Right forelimb (tissue), 1 donor: ENCODE measurements at regions not wholly inside any gene's neighbourhood (a gene's known extent, or its start where the extent isn't known, plus 50 kb on each side); places are given as distances from the start of the nearest gene placed in this dataset.
"Not testable (repeated sequence)": the region's sequence is repeated elsewhere in the genome, so short reads cannot be mapped to it uniquely, and the experiment has no call there.

Source experiments
- DNase-seq: peaks from one replicate; pipeline ENCODE4 v3.0.0-alpha.2; 2018

- no peak for DNase-seq
These were observed 80.0 kb downstream of the METRNL start for GRCh38 chr17:83159204-83160049.

GRCh38 chr17:83160443-83161297 lies 81.3 kb downstream of the METRNL start:
- peak; percentile 41 for DNase-seq

- peak; percentile 62 for DNase-seq
These were observed 82.1 kb downstream of the METRNL start for GRCh38 chr17:83161298-83162034.

- DNase-seq: no peak
These were observed 82.8 kb downstream of the METRNL start for GRCh38 chr17:83162035-83162745.

GRCh38 chr17:83164490-83164889 lies 85.1 kb downstream of the METRNL start:
- DNase-seq: no peak

- no peak for DNase-seq
These were observed 91.3 kb downstream of the METRNL start for GRCh38 chr17:83170571-83171260.

GRCh38 chr17:83171661-83172060 lies 92.3 kb downstream of the METRNL start:
- peak; percentile 39 for DNase-seq

GRCh38 chr17:83172099-83172498 lies 92.7 kb downstream of the METRNL start:
- not testable (repeated sequence) for DNase-seq

- not testable (repeated sequence) for DNase-seq
These were observed 93.2 kb downstream of the METRNL start for GRCh38 chr17:83172646-83173045.

- DNase-seq: not testable (repeated sequence)
These were observed 93.9 kb downstream of the METRNL start for GRCh38 chr17:83173180-83173913.

GRCh38 chr17:83173914-83174361 lies 94.5 kb downstream of the METRNL start:
- no peak for DNase-seq

- peak; percentile 51 for DNase-seq
These were observed 95.1 kb downstream of the METRNL start for GRCh38 chr17:83174362-83175118.

- DNase-seq: no peak
These were observed 95.9 kb downstream of the METRNL start for GRCh38 chr17:83175119-83175821.

GRCh38 chr17:83175822-83176622 lies 96.6 kb downstream of the METRNL start:
- DNase-seq: no peak

GRCh38 chr17:83176623-83177583 lies 97.5 kb downstream of the METRNL start:
- no peak for DNase-seq

- no peak for DNase-seq
These were observed 98.5 kb downstream of the METRNL start for GRCh38 chr17:83177611-83178532.
